SU-DHL-6 (cell line): ENCODE measurements at regions not wholly inside any gene's neighbourhood (a gene's known extent, or its start where the extent isn't known, plus 50 kb on each side); places are given as distances from the start of the nearest gene placed in this dataset.

ENCODE experiments used
- EZH2phosphoT487 ChIP-seq: fragments of 200-600 bp; sonication (generic), shearing (Covaris generic); conservative IDR thresholded peaks from 2 replicates; pipeline ENCODE4 v1.6.1; 2018; ENCODE audit warnings: mild to moderate bottlenecking, antibody characterized with exemption, low read length, moderate library complexity, mixed read lengths
- TF ChIP-seq, protein P1 (sequence below): fragments of 200-600 bp; sonication (generic); IDR thresholded peaks from one replicate; pipeline ENCODE4 v1.5.1; 2017; ENCODE audit warnings: antibody characterized with exemption, mild to moderate bottlenecking, low read length, moderate library complexity; ENCODE audit not compliant: insufficient read depth, poor library complexity, severe bottlenecking

- TF ChIP-seq, protein P1, sequence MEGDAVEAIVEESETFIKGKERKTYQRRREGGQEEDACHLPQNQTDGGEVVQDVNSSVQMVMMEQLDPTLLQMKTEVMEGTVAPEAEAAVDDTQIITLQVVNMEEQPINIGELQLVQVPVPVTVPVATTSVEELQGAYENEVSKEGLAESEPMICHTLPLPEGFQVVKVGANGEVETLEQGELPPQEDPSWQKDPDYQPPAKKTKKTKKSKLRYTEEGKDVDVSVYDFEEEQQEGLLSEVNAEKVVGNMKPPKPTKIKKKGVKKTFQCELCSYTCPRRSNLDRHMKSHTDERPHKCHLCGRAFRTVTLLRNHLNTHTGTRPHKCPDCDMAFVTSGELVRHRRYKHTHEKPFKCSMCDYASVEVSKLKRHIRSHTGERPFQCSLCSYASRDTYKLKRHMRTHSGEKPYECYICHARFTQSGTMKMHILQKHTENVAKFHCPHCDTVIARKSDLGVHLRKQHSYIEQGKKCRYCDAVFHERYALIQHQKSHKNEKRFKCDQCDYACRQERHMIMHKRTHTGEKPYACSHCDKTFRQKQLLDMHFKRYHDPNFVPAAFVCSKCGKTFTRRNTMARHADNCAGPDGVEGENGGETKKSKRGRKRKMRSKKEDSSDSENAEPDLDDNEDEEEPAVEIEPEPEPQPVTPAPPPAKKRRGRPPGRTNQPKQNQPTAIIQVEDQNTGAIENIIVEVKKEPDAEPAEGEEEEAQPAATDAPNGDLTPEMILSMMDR: no peak
- TF ChIP-seq EZH2phosphoT487: no peak
Observed at GRCh38 chr3:103218146-103218545, 783.3 kb downstream of the ZPLD1 start.
